Stimulated activated CD4-positive, alpha-beta T cell treated with anti-CD3 and anti-CD28 coated beads, TNF-alpha, amount 100 ng/mL, for 4 hours (primary cell): ENCODE measurements at regions not wholly inside any gene's neighbourhood (a gene's known extent, or its start where the extent isn't known, plus 50 kb on each side); places are given as distances from the start of the nearest gene placed in this dataset.
"Not testable (repeated sequence)": the region's sequence is repeated elsewhere in the genome, so short reads cannot be mapped to it uniquely, and the experiment has no call there.

ENCODE experiments used
- DNase-seq, 3 experiments: peaks; one replicate each; pipeline ENCODE4 v3.0.0-alpha.2; 2020; ENCODE audit warnings: low read depth in 3 of 3

DNA sequence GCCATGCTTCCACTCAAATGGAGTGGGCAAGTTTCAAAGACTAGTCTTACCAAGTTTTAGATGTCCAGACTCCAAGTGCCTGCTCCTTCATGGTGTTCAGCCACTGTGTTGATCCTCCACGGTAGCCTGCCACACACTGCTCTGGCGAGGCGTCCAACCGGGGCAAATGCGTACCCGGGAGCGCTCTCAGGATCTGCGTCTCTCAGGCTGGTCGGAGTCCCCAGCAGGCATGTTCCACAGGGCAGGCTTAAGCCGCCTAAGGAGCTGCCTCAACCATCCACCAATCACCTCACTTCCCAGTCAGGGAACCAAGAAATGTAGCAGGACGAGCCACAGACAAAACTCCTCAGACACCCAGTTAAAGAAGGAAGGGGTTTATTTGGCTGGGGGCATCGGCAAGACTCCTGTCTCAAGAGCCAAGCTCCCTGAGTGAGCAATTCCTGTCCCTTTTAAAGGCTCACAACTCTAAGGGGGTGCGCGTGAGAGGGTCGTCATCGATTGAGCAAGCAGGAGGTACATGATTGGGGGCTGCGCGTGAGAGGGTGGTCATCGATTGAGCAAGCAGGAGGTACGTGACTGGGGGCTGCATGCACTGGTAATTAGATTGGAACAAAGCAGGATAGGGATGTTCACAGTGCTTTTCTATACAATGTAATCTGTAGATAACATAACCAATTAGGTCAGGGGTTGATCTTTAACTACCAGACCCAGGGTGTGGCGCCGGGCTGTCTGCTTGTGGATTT lies 816.2 kb downstream of the TRIB2 start:
- not testable (repeated sequence) for DNase-seq

DNA sequence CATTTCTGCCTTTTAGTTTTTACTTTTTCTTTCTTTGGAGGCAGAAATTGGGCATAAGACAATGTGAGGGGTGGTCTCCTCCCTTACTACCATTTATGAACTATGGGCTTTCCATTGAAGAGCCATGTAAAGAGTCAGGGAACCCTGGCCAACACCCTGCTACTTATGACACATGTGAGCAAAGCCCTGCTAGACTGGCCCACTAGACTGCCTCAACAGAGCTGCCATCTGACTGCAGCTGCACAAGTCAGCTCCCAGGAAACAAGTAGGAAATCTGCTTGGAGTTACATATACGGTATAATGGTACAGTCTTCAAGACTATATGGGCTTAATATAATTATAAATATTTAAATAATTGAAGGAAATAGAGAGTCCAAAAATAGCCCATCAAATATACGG lies 816.8 kb downstream of the TRIB2 start:
- DNase-seq, result no peak

DNA sequence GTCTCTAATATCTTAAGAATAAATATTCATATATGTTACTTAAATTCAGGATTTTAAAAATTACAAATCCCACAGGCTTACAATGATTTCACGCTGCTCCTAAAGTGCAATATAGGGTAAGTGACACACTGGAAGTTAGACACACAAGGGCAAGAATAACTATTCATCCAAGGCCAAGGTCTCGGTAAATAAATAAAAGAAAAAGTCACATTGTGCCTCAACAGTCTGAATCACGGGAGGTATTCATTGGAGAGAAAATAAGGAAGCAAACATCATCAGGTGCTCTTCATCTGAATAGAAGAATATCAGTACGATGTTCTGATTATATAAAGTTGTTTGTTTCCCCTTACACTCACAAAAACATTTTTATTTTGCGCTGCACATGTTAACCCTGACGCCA lies 820.2 kb downstream of the TRIB2 start:
- no peak for DNase-seq

DNA sequence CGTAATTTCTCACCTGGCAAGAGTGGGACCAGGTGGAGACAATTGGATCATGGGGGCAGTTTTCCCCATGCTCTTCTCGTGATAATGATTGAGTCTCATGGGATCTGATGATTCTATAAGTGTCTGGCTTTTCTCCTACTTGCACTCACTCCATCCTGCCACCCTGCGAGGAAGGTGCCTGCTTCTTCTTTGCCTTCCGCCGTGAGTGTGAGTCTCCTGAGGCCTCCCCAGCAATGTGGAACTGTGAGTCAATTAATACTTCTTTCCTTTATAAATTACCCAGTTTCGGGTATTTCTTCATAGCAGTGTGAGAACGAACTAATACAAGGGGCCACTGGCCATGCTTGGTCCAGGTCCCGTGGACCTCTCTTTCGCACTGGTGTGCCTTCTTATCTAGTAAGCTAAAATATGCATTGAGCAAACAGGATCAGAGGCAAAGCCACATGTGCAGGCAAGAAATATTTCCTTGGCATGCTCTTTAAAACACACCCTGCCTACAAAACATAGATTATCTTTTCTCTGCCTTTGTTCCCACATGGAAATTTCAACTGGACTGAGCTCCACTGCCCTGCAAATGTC lies 821.1 kb downstream of the TRIB2 start:
- no peak for DNase-seq

DNA sequence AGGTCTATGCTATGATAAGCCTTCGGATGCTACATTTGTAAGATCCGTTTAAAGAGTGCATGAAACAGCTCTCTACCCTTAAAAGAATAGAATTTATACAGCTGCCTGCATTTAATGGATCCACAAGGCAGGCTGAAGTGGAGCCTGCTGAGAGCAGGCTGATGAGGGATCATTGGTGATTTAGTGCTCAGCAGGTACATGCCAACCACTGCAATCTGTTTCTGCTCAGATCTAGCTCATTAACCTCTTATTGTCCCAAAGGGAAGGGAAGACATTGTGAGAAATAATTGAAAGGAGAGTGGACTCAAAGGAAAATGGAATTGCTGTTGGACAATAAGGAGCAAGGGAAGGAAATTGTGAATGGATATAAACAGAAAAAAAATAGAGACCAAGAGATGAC lies 822.6 kb downstream of the TRIB2 start:
- DNase-seq, result no peak

DNA sequence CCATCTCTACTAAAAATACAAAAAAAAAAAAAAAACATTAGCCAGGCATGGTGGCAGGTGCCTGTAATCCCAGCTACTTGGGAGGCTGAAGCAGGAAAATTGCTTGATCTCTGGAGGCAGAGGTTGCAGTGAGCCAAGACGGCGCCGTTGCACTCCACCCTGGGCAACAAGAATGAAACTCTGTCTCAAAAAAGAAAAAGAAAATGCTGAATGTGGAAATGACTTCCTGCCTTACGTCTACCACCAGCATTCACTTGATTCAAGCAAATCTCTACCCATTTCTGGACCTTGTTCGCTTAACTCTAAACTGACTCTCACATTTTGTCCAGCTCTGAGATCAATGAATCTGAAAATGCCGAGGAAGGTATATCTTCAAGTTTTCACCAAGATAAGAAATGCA lies 825.3 kb downstream of the TRIB2 start:
- DNase-seq, result no peak

DNA sequence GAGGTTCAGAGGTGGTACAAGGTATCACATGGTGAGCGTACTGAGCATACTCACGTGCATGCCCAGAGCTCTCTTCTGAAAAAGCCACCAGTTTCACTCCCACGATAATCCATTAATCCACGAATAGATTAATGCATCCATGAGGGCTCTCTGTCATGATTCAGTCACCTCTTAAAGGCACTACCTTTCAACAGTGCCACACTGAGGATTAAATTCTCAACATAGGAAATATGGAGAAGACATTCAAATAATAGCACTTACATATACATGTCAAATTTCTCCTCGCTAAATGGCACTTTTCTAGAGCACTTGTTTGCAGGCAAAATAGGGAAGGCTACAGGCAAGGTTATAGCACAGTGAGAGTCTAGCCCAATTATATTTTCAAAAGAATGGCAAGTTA lies 825.9 kb downstream of the TRIB2 start:
- DNase-seq, result no peak

DNA sequence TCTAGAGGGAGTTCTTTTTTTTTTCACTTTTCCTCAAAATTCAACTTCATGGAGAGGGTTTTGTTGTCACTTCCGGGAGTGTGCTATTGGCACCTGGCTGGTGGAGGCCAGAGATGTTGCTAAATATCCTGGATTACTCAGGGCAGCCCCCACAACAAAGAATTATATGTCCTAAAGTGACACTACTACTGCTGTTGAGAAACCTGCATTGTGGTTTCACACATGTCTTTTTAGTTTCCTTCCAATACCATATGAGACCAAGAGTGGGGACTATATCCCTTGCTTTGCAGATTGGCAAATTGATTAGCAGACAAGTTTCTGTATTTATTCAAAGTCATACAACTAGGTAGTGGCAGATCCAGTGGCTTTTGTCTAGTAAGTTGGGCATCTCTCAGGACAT lies 826.8 kb downstream of the TRIB2 start:
- DNase-seq, result no peak

DNA sequence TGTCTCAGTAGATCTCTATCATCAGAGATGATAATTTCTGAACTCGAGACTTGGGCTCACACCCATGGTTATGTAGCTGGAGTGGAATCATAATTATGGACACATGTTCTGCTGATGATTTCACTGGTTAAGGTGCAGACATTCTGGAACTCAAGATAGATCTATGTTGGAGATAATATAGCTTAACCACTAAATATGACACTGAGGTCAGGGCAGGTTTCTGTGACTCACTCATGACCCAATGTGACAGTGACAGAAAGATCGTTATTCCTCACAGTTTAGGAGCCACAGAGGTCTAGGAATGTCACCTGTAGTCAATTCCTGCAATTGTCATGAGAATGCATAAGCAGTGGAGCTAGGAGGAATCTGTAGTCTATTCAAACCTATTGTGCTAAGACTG lies 828.6 kb downstream of the TRIB2 start:
- DNase-seq, result no peak

DNA sequence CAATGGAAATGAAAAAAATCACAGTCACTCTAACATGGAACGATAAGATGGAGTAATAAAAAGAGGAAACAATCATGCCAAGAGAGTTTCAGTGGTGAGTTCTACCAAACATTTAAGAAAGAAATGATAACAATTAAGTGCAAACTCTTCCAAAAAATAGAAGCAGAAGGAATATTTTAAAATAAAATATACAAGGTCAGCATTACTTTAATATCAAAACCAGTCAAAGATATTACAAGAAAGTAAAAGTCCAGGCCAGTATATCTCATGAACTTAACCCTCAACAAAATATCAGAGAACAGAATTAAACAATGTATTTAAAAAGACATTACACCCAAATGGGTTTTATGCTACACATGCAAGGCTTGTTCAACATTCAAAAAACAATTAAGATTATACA lies 829.4 kb downstream of the TRIB2 start:
- DNase-seq, result no peak

DNA sequence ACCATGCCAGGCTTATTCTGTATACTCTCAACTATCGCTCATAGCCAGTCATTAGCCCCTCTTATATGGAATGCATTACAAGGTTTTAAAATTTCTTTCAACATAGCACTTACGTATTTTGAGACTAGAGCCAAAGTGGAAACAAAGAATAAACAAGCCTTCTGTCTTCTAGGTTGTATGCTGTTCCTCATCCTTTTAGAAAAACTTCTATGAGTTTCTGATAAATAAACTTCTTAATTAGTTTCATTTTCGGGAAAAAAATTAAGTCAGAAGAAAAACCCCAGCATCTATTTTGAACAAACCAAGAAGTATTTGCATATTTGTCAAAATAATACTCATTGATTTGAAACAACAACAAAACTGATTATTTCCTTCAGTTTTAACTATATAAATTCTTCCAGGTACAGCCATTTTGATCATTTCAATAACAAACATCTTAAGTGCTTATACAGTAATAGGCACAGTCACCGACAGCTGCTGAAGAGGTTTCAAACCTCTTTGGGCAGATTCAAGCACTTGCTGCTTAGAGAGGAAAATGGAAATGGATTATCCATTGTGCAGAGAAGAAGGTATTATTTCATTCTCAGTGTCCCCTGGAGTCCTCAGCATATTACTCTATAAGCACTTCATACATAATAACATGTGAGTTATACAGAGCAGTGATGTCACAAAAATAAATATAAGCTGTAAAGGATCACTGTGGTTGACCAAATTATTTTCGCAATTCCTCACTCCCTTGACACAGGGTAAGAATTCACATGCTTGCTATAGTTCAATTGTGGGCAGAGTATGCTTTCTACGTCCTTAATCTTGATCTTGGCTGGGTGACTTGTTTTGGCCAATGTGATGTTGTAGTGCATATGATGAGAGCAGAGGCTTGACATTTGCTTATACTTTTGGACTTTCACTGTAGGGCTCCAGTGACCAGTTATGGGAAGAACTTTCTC lies 833.8 kb downstream of the TRIB2 start:
- DNase-seq, result no peak

DNA sequence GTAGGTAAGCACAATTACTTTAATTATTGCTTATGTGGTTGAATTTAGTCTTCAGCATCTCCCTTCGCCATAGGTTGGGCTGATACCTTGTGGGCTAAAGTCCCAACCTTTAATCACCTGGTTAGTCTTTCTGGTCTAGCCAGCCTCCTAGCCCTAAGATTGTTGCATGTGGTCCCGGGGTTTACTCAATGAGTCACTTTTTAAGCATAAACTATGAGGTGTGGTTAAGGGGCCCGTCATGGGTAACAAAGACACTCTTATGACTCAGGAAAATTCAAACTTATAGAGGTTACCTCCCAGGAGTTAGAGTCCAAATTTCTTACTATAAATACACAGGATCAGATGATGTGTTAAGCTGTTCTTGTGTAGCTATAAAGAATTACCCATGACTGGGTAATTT lies 841.6 kb downstream of the TRIB2 start:
- DNase-seq, result no peak

DNA sequence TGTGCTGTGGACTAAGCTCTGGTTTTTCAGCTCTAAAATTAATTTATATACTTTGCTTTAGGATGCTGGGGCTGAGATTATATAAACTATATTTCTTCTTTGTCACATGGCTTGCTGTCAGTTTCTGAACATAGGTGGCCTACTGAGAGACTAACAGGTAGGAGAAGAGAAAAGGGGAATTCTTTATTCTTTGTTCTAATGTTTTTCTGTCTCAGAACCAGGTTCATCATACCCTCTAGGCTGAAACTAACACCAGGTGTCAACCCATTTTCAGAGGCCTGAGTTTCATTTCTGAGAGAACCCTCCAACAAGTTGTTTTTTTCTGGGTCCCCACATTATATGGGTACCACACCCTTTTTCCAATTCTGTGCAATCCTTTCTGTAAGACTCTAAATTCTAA lies 843.6 kb downstream of the TRIB2 start:
- no peak for DNase-seq

DNA sequence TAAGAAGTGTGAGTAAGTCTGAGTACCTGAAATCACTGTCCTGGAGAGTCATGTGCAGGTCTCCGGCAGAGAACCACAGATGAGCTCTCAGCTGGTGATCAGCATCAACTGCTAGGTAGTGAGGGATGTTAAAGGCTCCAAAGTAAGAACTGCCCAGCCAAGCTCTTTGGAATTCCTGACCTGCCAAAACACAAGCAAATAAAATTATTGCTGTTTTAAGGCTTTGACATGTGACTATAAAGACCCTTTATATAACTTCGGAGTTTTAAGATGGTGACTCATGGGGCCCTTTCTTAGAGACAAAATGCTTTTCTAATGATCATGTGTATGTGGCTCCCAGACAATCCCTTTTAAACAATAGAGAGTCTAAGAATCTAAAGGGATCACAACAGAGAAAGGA lies 855.7 kb downstream of the TRIB2 start:
- DNase-seq, result no peak

DNA sequence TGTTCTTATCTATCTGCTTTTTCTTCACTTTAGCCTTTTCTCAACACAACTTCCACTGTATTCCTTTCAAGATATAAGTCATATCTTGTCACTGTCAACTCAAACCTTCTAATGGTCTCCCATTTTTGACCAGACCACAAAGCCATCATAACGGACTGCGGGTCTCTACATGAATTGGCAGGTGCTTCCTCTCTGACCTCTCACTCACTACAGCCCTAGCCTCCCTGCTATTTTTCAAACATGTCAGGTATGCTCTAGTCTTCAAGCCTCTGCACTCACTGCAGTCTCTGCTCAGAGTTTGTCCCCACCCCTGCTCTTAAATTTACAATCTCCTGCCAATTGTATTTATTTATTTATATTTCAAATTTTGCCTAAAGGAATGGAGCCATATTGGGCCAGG lies 858.1 kb downstream of the TRIB2 start:
- no peak for DNase-seq

DNA sequence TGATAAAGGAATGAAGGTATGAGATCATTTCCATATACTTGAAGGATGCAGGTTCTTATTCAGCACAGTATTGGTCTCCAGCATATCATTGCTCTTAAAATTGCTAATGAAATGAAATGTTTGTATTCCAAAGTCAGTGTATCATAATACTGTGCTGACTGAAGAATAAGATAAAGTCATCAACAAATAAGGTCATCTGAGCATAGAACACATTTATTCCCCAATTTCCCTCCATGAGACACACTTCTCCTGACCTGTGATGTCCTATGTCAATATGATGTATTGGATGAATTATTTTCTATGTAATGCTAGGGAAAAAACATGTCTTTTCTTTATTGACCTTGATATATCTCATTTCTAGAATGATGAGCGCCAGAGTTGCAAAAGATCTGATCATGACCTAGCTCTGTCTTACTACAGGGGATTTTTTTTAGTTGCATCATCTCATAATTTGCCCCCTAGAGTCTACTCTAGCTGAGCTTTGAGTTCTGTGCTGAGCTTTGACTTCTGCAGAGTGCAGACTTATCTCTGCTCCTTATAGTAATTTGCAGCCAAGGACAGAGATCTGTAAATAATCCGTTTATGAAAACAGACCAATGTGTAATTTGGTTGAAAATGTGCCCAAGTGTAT lies 859.8 kb downstream of the TRIB2 start:
- no peak for DNase-seq

DNA sequence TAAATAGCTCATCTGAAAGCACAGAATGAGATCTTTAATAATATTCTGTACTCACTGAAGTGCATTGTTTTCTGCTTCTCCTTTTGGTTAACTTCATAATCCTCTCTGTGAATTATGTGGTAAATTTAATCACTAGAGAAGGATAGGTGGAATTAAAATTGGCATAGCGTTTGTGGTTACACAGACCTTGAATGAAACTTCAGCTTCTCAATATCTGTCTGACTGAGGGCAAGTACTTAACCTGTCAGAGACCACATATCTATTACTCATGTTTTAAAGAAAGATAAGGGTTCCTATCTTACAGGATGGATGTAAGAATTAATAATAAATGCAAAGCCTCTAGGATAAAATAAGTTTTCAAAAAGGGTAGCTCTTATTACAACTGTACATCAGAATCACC lies 861.8 kb downstream of the TRIB2 start:
- no peak for DNase-seq

DNA sequence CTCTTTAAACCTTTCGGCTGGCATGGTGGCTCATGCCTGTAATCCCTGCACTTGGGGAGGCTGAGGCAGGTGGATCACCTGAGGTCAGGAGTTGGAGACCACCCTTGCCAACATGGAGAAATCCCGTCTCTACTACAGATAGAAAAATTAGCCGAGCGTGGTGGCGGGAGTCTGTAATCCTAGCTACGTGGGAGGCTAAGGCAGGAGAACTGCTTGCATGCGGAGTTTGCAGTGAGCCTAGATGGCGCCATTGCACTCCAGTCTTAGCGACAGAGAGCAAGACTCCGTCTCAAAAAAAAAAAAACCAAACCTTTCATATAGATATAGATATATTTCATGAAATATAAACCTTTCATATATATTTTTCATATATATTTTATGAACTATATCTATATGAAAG lies 864.7 kb downstream of the TRIB2 start:
- no peak for DNase-seq

DNA sequence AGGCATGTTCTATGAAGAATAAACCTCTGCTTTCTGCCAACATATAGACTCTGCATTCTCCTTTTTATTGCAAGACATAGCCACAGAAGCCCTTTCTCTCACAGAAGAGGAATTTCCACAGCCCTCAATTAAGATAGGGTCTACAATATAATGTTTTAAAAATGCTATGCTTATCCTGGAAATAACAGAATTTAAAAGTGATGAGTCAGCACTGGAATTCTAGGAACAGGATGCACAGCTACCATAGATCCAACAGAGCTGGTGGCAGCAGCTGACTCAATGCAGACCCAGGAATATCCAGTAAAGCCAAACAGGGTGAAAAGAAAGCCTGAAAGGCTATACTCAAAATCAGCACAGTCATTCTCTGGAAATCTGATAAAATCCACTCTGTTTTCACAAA lies 866.9 kb downstream of the TRIB2 start:
- no peak for DNase-seq

DNA sequence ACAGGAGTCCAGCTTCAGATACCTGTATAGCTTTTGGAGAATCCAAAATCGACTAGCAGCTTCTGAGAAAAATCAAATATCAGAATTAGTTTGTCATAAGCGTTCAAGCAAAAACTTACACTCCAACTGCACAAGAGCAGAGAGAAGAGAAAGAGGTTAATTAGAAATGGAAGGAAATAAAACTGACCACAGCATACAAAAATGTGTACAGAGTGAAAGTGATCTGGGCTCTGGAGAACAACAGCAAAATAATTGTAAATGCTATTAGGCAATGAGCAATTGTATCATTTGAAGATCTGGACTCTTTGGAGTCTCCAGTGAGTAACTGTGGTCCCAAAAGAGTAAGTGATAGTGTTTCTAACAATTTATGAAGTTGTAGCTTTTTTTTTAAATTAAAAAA lies 867.3 kb downstream of the TRIB2 start:
- no peak for DNase-seq

DNA sequence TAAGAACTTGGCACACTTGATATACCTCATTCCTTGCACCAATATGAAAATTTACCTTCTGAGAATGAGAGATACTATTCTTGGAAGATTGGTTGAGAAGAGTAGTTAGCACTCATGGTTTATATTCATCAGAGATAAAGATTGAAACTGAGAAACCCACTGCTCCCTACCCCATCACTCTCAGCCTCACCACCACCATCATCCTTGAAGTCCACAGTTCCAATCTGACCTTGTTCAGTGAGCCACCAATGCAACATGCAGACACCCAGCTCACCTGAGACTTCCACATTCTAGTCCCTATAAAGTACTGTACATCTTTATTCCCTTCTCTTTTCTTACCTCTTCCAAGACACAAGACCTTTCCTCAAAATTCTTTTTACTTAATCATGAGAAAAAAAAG lies 869.0 kb downstream of the TRIB2 start:
- DNase-seq, result no peak

DNA sequence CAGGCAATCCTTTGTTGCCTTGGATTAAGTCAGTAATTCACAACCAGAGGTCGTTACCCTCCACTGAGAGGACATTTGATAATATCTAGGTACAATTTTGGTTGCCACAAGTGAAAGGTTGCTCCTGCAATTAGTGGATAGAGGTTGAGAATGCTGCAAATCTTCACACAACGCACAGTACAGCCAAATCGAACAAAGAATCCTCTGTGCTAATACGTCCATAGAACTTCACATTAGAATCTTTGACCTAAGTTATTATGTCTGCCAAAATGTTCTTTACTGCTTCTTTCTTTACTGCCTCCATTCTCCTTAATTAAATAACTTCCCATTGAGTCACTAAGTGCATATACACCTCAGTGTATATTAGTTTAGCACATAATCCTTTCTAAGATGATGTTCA lies 879.5 kb downstream of the TRIB2 start:
- DNase-seq, result no peak
